ENCODE measurements at regions not wholly inside any gene's neighbourhood (a gene's known extent, or its start where the extent isn't known, plus 50 kb on each side); places are given as distances from the start of the nearest gene placed in this dataset.

DNA sequence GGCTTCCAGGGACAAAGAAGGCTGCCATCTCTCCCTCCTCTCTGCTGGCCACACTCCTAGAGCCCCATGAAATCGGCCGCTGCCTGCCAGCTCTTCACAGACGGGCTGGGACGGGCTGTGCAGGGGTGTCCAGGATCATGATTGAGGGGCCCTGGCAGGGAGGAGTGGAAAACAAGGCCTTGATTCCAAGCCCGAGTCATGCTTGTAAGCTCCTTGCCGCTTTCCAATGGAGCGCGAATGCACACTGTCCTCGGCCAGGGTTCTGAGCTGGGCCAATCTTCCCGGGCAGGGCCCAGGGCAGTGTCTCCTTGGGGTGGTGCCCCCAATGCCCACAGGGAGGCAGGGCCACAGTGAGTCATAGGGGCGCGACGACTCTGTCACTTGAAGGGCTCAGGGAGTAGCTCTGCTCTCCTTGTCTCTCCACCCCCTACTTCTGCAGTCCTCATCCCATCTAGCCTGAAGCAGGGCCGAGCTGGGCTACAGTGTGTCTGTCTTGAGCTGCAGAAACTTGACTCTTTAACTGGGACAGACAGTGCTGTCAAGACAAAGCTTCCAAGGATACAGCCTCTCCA, 186.2 kb upstream of the SVIL start:
- TF ChIP-seq, protein P1, sequence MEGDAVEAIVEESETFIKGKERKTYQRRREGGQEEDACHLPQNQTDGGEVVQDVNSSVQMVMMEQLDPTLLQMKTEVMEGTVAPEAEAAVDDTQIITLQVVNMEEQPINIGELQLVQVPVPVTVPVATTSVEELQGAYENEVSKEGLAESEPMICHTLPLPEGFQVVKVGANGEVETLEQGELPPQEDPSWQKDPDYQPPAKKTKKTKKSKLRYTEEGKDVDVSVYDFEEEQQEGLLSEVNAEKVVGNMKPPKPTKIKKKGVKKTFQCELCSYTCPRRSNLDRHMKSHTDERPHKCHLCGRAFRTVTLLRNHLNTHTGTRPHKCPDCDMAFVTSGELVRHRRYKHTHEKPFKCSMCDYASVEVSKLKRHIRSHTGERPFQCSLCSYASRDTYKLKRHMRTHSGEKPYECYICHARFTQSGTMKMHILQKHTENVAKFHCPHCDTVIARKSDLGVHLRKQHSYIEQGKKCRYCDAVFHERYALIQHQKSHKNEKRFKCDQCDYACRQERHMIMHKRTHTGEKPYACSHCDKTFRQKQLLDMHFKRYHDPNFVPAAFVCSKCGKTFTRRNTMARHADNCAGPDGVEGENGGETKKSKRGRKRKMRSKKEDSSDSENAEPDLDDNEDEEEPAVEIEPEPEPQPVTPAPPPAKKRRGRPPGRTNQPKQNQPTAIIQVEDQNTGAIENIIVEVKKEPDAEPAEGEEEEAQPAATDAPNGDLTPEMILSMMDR (conservative IDR thresholded peaks at IDR 0.05; ENCODE audit: low read length), result no peak
- TF ChIP-seq EZH2phosphoT487 (IDR thresholded peaks at IDR 0.05; ENCODE audit: borderline replicate concordance), result no peak

Measured in Loucy (cell line).